GM19468 (cell line): ENCODE measurements at regions not wholly inside any gene's neighbourhood (a gene's known extent, or its start where the extent isn't known, plus 50 kb on each side); places are given as distances from the start of the nearest gene placed in this dataset.

Experiments used
- ATAC-seq: cut with Tn5 transposase; IDR thresholded peaks from one replicate; pipeline ENCODE4 v1.9.1; 2021; ENCODE audit warnings: mild to moderate bottlenecking, moderate library complexity, moderate number of reproducible peaks; ENCODE audit not compliant: unreplicated experiment; ENCODE audit errors: extremely low read depth

DNA sequence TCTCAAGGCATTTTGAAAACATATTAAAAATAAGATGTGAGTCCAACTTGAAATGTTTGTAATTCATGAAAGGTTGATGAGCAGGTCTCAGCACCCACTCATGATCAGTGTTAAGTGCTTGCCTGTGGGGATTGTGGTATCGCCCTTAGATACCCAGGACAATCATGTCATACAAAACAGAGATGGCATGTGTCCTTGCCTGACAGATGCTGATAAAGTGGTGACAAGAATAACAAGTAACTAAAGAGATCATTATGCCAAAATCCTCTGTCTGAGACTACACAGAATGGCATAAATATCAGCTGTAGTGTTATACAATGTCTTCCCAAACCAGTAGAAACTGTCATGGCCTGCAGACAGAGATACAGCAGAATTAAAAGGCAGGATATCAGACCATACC lies 930.3 kb downstream of the SUCLG1 start:
- ATAC-seq = no peak

DNA sequence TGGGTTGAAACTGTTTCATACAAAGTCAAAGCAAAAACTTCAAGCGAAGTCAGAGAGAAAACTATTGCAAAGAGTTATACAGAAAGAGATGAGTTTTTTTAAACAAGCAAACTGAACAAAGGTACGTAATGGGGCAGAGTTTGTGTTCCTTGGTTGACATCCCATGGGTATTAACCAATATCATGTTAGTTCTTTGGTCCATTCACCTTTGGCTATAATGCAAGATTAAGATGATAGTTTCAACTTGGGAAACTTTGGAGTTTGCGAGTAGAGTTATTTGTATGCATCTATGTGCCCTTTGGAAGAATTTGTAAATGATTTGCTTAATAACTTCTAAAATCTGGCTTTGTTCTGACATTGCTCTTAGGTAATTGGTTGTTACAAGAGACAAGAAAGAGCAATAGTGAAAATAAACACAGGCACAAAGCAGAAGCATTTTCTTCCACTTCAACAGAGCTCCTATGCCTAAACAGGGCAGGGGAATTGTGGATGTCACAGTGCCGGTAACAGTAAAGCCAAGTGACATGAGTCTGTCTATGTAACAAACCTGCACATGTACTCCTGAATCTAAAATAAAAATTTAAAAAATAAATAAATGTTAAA lies 936.1 kb downstream of the SUCLG1 start:
- no peak for ATAC-seq

DNA sequence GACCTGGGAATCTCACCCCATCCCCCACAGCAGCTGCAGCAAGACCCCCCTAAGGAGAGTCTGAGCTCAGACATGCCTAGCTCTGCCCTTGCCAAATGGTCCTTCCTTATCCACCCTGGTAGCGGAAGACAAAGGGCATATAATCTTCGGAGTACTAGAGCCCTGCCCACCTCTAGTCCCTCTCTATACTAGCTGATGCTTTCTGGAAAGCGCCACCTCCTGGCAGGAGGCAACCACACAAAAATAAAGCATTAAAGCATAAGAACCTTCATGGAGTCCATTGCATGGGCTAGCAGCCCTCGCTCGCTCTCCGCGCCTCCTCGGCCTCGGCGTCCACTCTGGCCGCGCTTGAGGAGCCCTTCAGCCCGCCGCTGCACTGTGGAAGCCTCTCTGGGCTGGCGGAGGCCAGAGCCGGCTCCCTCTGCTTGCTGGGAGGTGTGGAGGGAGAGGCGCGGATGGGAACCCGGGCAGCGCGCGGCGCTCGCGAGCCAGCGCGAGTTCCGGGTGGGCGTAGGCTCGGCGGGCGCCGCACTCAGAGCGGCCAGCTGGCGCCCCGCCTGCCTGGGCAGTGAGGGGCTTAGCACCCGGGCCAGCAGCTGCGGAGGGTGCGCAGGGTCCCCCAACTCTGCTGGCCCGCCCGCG lies 941.2 kb downstream of the SUCLG1 start:
- ATAC-seq = no peak

DNA sequence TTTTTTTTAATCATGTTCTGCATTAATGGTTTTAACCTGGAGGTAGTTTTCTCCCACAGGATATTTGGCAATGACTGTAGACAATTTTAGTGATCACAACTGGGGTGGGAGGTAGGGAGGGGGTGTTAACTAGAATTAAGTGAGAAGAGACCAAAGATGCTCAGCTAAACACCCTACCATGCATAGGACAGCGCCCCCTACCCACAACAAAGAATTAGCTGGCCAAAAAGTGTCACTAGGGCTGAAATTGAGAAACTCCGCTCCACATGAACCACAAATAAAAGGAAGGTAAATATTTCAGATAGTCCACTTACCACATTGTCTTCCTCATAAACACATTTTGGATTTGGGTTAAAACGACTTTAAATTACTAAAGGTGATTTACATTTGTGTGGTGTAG lies 942.6 kb downstream of the SUCLG1 start:
- ATAC-seq = no peak

DNA sequence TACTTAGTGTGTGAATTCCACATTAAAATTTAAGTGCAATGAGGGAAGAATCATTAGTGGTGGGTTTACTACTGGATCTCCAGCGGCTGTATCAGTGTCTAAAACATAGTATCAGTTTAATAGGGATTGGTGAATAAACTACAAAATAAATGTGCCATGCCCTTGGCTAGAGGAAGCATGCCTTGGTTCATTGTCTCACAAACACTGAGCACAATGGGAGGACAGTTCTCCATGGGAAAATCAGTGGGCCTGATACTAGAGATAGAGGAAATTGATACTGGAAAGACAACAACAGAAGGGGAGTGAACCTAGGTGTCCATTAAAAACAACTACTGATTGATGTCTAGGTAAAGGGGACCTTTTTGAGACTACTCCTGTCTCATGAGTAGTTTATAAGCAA lies 971.6 kb downstream of the SUCLG1 start:
- ATAC-seq = no peak

DNA sequence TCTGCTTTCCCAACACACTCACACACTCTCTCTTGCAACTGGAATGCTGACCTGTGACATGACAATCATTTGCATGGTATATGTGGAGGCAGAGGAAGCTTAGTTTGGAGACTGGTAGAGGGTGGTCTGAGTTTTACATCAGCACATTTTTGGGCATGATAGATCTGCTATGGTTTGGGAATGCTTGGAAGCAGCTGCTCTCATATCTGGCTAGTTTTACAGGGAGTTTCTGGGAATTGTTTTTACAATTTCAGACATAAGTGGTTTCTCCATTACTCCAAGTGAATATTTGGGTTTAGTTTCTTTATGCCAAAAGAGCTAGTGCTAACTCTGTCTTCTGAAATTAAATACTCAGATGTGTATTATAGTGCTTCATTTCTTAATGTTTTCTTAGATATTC lies 977.6 kb downstream of the SUCLG1 start:
- no peak for ATAC-seq

DNA sequence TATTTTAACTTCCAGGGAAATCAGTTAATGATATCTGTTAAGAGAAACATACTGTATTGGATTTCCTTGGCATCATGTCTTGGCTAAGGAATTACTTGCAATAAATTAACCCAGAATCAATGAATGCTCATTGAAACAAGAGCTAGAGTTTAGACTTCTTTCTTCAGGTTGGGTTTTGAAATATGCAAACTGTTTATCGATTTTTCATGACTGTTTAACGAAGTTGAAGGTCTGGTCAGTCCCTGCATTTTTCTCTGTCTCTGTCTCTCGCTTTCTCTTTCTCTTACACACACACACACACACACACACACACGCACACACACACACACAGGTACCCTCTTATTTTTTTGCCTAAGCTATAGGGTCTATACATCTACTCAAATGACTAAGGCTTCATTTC lies 981.0 kb downstream of the SUCLG1 start:
- no peak for ATAC-seq

DNA sequence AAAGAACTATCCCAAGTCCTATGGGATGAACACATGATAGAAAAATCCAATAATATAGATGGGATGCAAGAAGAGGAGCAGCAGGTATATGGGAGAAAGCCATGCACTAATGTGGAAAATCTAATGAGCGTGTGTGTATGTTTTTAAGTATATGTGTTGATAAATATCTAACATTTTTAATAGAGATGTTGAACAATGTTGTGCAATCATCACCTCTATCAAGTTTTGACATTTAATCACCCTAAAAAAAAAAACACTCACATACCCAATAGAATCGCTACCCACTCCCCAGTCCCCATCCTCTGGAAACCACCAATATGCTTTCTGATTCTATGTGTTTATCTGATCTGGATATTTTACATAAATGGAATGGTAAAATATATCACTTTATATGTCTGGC lies 983.7 kb downstream of the SUCLG1 start:
- no peak for ATAC-seq

DNA sequence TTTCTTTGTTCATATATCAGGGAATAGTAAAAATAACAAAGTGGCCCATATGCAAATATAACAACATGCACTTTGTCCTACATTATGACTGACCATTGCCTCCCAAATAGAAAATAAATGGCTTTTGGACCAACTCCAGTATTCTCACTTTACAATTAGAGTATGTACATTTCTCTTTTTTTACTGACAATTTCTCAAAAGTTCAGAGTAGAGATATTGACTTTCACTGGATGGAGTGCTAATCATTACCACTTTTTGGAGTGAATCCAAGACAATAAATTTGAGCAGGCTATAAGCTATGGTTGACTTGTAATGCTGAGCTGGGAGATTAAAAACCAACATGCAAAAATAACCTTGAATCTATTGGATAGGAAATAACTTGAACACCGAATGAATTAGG lies 987.4 kb downstream of the SUCLG1 start:
- no peak for ATAC-seq

DNA sequence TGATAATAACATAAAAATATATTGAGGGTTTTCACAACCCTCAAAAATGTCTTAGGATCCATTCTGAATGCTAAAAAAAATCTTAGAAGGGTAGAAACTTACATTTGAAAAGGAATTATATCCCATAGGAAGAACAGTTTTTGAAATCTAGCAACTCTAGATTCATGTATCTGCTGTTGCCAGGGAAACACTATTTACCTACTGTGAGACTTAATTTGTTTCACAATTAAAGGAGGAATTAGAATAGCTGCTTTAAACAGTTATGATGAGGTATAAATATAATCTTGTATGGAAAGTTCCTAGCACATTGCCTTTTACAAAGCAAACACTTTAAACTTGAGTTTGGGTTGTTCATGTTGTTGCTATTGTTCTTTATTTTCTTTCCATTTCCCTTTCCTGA lies 988.2 kb downstream of the SUCLG1 start:
- no peak for ATAC-seq

DNA sequence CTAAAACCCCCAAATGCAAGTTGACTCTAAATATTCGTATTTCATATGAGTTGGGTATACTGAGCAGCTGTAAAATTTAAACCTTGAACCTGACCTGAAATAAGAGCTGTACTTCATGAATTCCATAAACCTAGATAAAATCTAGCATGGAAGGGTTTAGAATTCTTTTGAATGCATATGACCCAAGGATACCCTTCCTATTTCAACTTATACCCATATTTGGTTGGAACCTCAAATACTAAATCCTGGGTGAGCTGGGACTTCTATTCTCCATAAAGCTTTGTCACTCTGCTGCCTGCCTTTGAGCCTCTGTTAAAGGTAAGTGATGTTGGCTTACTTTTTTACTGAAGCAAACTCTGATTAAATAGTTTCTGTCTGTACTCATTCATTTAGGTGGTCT lies 994.6 kb downstream of the SUCLG1 start:
- ATAC-seq = no peak

DNA sequence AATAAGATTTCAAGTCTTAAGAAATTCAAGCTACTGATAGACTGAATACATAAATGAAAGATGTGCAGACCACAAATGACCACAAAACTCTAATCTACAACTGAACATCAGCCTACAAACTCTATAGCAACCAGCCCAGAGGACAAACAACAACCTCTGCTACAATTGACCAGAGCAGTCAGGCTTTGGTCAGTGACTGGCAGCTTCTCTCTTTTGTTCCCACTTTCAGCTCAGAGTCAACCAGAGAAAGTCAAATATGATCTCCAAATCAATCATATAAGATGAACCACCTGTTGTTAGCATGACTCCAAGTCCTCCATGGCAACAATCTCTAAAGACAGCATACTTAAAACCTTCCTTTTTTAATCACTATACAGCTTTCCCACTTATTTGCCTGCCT lies 996.2 kb downstream of the SUCLG1 start:
- ATAC-seq = no peak

DNA sequence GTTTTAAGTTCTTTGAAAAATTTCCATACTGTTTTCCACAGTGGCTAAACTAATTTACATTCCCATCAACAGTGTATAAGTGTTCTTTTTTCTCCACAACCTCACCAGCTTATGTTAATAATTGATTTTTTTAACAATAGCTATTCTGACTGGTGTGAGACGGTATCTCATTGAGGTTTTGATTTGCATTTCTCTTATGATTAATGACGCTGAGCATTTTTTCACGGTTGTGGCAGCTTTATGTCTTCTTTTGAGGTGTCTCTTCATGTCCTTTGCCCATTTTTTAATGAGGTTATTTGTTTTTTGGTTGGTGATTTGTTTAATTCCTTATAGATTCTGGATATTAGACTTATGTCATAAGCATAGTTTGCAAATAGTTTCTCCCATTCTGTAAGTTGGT lies 997.9 kb downstream of the SUCLG1 start:
- ATAC-seq = no peak

DNA sequence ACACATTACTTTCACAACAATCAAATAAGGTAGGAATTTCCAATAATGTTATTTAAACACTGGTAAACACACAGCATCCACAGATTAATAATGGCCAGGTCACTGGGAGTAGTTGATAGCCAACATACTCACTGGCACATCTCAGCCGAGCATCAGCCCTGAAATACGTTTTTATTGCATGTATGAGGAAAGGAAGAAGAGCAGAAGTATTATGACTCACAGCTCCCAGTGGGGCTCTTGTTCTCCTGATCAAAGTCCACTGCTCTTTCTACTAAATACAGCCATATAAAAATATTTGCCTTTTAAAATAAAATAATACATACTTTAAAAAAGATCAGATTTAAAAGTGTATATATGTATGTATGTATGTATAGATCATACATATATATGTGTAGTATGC lies 999.6 kb downstream of the SUCLG1 start:
- ATAC-seq = no peak

DNA sequence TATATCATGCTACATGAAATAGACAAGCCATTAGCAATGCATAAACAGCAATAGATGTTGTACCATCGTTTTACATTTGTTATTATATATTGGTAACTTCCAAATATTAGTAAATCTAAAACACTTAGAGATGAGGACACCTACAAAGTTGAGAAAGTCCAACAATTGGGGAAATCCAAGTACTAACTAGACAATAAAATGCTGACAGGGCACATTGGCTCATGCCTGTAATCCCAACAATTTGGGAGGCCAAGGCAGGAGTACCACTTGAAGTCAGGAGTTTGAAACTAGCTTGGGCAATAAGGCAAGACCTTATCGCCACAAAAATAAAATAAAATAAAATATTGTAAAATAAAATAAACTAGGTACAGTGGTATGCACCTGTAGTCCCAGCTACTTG lies 1023.1 kb downstream of the SUCLG1 start:
- no peak for ATAC-seq

DNA sequence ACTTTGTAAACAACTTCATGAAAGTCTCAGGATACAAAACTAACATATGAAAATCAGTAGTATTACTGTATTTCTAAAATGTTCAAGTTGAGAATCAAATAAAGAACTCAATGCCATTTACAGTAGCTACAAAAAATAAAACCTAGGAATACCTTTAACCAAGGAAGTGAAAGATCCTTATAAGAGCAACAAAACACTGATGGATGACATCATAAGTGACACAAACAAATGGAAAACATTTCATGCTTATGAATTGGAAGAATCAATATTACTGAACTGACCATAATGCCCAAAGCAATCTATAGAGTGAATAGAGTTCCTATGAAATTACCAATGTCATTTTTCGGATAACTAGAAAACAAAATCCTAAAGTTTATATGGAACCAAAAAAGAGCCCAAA lies 1038.1 kb downstream of the SUCLG1 start:
- ATAC-seq = no peak

DNA sequence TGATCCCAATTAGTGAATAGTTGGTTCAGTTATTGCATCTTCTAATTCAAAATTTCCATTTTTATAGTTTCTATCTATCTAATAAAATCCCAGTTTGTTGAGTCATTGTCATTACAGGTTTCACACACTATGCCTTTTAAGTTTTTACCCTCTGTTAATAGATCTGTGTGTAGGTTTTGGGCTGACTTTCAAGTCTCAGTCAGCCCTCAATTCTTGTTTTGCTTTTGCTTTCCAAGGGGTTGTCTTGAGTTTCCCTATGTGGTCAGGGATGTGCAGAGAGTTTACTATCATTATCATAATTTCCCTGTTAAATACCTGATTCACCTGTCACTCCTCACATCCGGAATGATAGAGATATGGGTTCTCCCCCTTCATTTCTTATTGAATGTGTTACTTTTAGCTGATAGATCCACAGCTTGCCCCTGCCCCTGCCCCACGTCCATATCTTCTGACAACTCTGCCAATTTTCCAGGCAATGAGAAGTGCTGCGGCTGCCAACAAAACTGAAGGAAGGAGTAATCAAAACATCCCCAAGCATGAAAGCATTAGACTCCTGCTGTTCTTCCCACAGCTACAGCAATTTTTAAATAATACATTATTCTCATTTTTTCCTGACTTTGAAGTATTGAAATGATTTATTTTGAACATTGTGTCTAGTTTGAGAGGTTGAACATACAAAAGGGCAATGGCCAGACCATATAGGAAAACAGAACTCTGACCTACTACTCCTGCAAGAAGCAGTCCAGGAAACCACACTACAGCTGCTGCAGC lies 1064.8 kb downstream of the SUCLG1 start:
- no peak for ATAC-seq

DNA sequence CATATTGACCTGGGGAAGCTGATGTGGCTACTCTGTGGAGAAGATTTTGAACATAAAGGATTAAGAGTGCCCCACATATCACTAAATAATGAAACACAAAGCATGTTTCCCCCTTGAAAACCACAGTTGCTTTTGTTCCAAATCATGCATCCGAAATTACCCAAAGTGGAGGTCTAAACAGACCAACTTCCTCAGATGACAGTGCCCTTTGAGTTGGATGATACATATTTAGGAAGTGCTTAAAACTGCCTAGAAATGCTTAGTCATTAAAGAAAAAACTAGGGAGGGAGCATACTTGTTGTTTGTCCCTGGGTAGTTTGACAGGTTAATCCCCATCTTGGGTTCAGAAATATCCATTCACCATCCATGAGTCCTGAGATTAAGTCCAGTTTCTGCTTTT lies 1070.3 kb downstream of the SUCLG1 start:
- ATAC-seq = no peak

DNA sequence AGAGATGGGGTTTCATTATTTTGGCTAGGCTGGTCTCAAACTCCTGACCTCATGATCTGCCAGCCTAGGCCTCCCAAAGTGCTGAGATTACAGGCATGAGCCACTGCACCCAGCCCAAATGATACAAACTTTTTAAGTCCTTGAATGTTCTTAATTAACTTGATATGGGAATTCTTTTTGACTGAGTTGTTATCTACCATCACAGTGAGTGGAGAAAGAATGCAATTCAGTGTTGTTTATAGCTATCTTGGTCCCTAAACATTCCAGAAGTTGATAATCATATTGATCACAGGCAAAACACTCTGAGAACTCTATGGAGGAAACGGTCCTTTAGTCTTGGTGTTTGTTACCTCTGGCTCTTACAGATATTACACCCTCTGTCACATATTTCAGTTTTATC lies 1072.5 kb downstream of the SUCLG1 start:
- no peak for ATAC-seq

DNA sequence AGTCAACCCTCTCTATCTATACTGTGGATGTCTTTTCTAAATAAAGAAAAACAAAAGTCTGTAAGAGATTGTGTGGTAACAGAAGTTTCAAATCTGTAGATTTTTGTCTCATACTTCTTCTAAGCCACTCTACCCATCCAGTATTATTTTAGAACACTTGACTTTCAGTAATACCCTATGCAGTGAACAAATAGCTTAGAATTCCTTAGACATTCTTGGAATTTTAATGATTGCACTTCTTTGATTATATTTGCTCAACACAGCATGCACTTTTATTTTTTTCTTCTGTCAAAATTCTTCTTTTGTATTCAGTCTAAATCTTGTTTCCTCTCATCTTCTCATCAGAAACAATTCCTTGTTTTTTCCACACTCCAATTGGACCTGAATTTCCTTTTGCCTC lies 1080.2 kb downstream of the SUCLG1 start:
- ATAC-seq = no peak

DNA sequence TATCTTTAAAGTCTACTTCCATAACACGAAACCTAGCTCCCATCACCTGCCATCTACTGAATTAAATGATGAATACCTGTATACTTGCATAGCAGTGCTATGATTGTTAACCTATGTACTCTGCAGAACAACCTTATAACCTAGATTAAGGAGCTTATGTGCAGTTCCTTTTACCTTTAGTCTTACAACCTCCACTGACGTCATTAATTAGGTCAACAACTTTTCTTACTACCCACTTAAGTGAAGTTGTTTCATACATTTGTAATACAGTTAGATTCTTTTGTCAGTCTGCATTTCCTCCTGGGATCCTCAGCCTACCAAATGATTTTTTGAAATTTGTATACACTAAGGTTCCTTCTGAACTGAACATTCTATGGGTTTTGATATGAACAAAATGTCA lies 1082.3 kb downstream of the SUCLG1 start:
- ATAC-seq = no peak

DNA sequence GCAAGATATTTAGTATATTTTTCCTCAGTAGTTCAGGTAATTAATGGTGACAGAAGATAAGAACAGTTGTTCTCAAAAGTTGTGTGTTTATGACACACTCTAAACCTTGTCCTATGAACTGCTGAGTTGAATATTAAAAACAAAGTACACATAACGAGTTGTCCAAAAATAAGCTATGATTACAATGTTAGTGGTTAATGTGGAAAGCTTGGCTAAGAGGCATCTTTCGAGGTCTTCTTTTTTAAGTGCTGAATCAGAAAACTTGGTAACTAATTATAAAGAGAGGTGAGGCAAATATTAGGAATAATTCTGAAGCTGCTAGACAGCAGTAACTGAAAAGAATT lies 1088.7 kb downstream of the SUCLG1 start:
- no peak for ATAC-seq
